IPS DF 6.9 (cell line): ENCODE measurements at regions not wholly inside any gene's neighbourhood (a gene's known extent, or its start where the extent isn't known, plus 50 kb on each side); places are given as distances from the start of the nearest gene placed in this dataset.
"Not testable (repeated sequence)": the region's sequence is repeated elsewhere in the genome, so short reads cannot be mapped to it uniquely, and the experiment has no call there.

ENCODE experiments used
- DNase-seq: peaks from one replicate; pipeline ENCODE4 v3.0.0-alpha.2; 2013; ENCODE audit warnings: low read depth, low spot score
- H3K27ac ChIP-seq: one replicate; pipeline ENCODE4 v1.5.1; 2013; ENCODE audit warnings: low read length, control low read depth
- H3K27me3 ChIP-seq: 2 replicates; pipeline ENCODE4 v1.6.1; 2013; ENCODE audit warnings: mild to moderate bottlenecking, low read length; ENCODE audit not compliant: control insufficient read depth, insufficient read depth
- H3K36me3 ChIP-seq: 2 replicates; pipeline ENCODE4 v1.6.1; 2013; ENCODE audit warnings: low read length; ENCODE audit not compliant: control insufficient read depth, insufficient read depth
- H3K4me1 ChIP-seq: 2 replicates; pipeline ENCODE4 v1.6.1; 2013; ENCODE audit warnings: low read length; ENCODE audit not compliant: control insufficient read depth, insufficient read depth
- H3K4me3 ChIP-seq: 2 replicates; pipeline ENCODE4 v1.5.1; 2013; ENCODE audit warnings: mild to moderate bottlenecking, low read length
- H3K9me3 ChIP-seq: 2 replicates; pipeline ENCODE4 v1.6.1; 2013; ENCODE audit warnings: low read length, inconsistent platforms; ENCODE audit not compliant: control insufficient read depth, insufficient read depth
- WGBS: extraction: QIAGEN DNeasy Blood & Tissue Kit; methylation state at CpG from one replicate; pipeline ENCODE4 v1.1.7; 2013; ENCODE audit warnings: mixed read lengths, missing lambda C conversion rate; ENCODE audit not compliant: insufficient read length, insufficient coverage; 5-methylcytosine and 5-hydroxymethylcytosine counted together

- no peak for DNase-seq
- WGBS, result no CpG with 5 or more reads among the region's 7 CpGs
- no peaks in the 10 kb centered on the region; the same call in 1 of the 2 replicates for H3K4me1 ChIP-seq
- H3K36me3 ChIP-seq, result no peaks in the 10 kb centered on the region
- H3K27me3 ChIP-seq, result no peaks in the 10 kb centered on the region
- no peak overlapping the region for H3K4me3 ChIP-seq
- no peak overlapping the region for H3K27ac ChIP-seq
- H3K9me3 ChIP-seq, result peaks cover 24% of the 10 kb centered on the region
Observed at GRCh38 chr22:48297296-48297695, 1530.4 kb downstream of the BRD1 start.

- H3K9me3 ChIP-seq, DNase-seq, H3K36me3 ChIP-seq, H3K27ac ChIP-seq, H3K4me3 ChIP-seq, H3K4me1 ChIP-seq, H3K27me3 ChIP-seq: not testable (repeated sequence)
- no CpG with 5 or more reads among the region's 2 CpGs for WGBS
Observed at GRCh38 chr22:48289954-48290353, 1527.5 kb downstream of the TBC1D22A start.

- Histone ChIP-seq H3K4me3 (no peak overlapping the region), H3K9me3 (peaks cover 3% of the 10 kb centered on the region), H3K27me3 (no peaks in the 10 kb centered on the region), H3K27ac (no peak overlapping the region), H3K4me1 (no peaks in the 10 kb centered on the region), H3K36me3 (no peaks in the 10 kb centered on the region)
- no CpG with 5 or more reads among the region's 3 CpGs for WGBS
- no peak for DNase-seq
Observed at GRCh38 chr22:48288376-48288940, 1526.0 kb downstream of the TBC1D22A start.

GRCh38 chr22:48287031-48287430, 1524.6 kb downstream of the TBC1D22A start:
- no peak for DNase-seq
- Histone ChIP-seq H3K4me3 (no peak overlapping the region), H3K27ac (no peak overlapping the region), H3K36me3 (no peaks in the 10 kb centered on the region), H3K27me3 (no peaks in the 10 kb centered on the region), H3K9me3 (peaks cover 3% of the 10 kb centered on the region), H3K4me1 (no peaks in the 10 kb centered on the region)
- WGBS, result no CpG with 5 or more reads among the region's 5 CpGs

GRCh38 chr22:48284671-48285070, 1522.2 kb downstream of the TBC1D22A start:
- Histone ChIP-seq H3K27me3 (no peaks in the 10 kb centered on the region), H3K4me1 (no peaks in the 10 kb centered on the region), H3K36me3 (no peaks in the 10 kb centered on the region), H3K4me3 (no peak overlapping the region), H3K27ac (no peak overlapping the region), H3K9me3 (peaks cover 4% of the 10 kb centered on the region)
- WGBS, result no CpG with 5 or more reads among the region's 4 CpGs
- no peak for DNase-seq

- WGBS, result no CpG with 5 or more reads among the region's 2 CpGs
- no peaks in the 10 kb centered on the region for H3K36me3 ChIP-seq
- no peaks in the 10 kb centered on the region for H3K27me3 ChIP-seq
- DNase-seq, result no peak
- H3K4me3 ChIP-seq, result no peak overlapping the region
- H3K27ac ChIP-seq, result no peak overlapping the region
- H3K4me1 ChIP-seq, result no peaks in the 10 kb centered on the region
- H3K9me3 ChIP-seq, result peaks cover 17% of the 10 kb centered on the region
Observed at GRCh38 chr22:48282804-48283203, 1520.4 kb downstream of the TBC1D22A start.

- Histone ChIP-seq H3K9me3 (peaks cover 30% of the 10 kb centered on the region), H3K27me3 (no peaks in the 10 kb centered on the region), H3K4me1 (no peaks in the 10 kb centered on the region), H3K4me3 (no peak overlapping the region), H3K36me3 (no peaks in the 10 kb centered on the region; the same call in 1 of the 2 replicates), H3K27ac (no peak overlapping the region)
- DNase-seq, result no peak
- no CpG with 5 or more reads among the region's 6 CpGs for WGBS
Observed at GRCh38 chr22:48279461-48279756, 1517.0 kb downstream of the TBC1D22A start.

- Histone ChIP-seq H3K4me1 (no peaks in the 10 kb centered on the region), H3K36me3 (no peaks in the 10 kb centered on the region; the same call in 1 of the 2 replicates), H3K9me3 (peaks cover 31% of the 10 kb centered on the region), H3K27ac (no peak overlapping the region), H3K27me3 (no peaks in the 10 kb centered on the region), H3K4me3 (no peak overlapping the region)
- DNase-seq, result no peak
- WGBS, result no CpG with 5 or more reads among the region's 19 CpGs
Observed at GRCh38 chr22:48278620-48279460, 1516.4 kb downstream of the TBC1D22A start.

GRCh38 chr22:48277868-48278581, 1515.6 kb downstream of the TBC1D22A start:
- H3K9me3 ChIP-seq, result peaks cover 33% of the 10 kb centered on the region
- H3K36me3 ChIP-seq, result no peaks in the 10 kb centered on the region; the same call in 1 of the 2 replicates
- H3K4me3 ChIP-seq, result no peak overlapping the region
- WGBS, result no CpG with 5 or more reads among the region's 19 CpGs
- no peak for DNase-seq
- H3K4me1 ChIP-seq, result no peaks in the 10 kb centered on the region
- no peaks in the 10 kb centered on the region for H3K27me3 ChIP-seq
- no peak overlapping the region for H3K27ac ChIP-seq

- H3K4me1 ChIP-seq, result no peaks in the 10 kb centered on the region
- no peaks in the 10 kb centered on the region; the same call in 1 of the 2 replicates for H3K36me3 ChIP-seq
- H3K9me3 ChIP-seq, result peaks cover 37% of the 10 kb centered on the region
- H3K27ac ChIP-seq, result no peak overlapping the region
- H3K27me3 ChIP-seq, result no peaks in the 10 kb centered on the region; the same call in 1 of the 2 replicates
- no peak for DNase-seq
- no peak overlapping the region for H3K4me3 ChIP-seq
- WGBS, result no CpG with 5 or more reads among the region's 20 CpGs
Observed at GRCh38 chr22:48276994-48277867, 1514.8 kb downstream of the TBC1D22A start.
